Ishikawa (cell line): ENCODE measurements at regions not wholly inside any gene's neighbourhood (a gene's known extent, or its start where the extent isn't known, plus 50 kb on each side); places are given as distances from the start of the nearest gene placed in this dataset.

Experiments used
- CREB1 ChIP-seq: IDR thresholded peaks from 2 replicates; pipeline ENCODE4 v1.6.1; 2012; ENCODE audit warnings: low read depth
- EP300 ChIP-seq: IDR thresholded peaks from 2 replicates; pipeline ENCODE4 v1.6.1; 2012; ENCODE audit warnings: borderline replicate concordance
- TF ChIP-seq, protein P1 (sequence below): IDR thresholded peaks from 2 replicates; pipeline ENCODE4 v1.6.1; 2012; ENCODE audit warnings: low read depth, mild to moderate bottlenecking
- TF ChIP-seq, protein P2 (sequence below): IDR thresholded peaks from 2 replicates; pipeline ENCODE4 v1.6.1; 2012

DNA sequence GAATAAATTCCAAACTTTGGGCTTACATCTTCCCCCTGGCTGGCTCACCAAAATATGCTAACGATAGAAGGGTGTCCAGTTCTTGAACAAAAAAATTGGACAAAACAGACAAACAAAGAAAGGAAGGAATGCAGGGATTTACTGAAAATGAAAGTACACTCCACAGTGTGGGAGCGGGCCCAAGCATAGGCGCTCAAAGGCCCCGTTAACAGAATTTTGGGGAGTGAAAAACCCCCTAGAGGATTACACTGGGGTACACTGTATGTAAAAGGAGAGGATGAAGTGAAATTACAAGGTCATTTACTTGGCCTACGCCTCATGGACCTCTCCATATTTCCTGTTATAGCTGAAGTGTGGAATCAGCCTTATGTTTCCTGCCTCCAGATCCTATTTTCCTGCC lies 899.7 kb downstream of the DSC3 start:
- TF ChIP-seq CREB1 (no peak), EP300 (no peak)
- TF ChIP-seq, protein P1, sequence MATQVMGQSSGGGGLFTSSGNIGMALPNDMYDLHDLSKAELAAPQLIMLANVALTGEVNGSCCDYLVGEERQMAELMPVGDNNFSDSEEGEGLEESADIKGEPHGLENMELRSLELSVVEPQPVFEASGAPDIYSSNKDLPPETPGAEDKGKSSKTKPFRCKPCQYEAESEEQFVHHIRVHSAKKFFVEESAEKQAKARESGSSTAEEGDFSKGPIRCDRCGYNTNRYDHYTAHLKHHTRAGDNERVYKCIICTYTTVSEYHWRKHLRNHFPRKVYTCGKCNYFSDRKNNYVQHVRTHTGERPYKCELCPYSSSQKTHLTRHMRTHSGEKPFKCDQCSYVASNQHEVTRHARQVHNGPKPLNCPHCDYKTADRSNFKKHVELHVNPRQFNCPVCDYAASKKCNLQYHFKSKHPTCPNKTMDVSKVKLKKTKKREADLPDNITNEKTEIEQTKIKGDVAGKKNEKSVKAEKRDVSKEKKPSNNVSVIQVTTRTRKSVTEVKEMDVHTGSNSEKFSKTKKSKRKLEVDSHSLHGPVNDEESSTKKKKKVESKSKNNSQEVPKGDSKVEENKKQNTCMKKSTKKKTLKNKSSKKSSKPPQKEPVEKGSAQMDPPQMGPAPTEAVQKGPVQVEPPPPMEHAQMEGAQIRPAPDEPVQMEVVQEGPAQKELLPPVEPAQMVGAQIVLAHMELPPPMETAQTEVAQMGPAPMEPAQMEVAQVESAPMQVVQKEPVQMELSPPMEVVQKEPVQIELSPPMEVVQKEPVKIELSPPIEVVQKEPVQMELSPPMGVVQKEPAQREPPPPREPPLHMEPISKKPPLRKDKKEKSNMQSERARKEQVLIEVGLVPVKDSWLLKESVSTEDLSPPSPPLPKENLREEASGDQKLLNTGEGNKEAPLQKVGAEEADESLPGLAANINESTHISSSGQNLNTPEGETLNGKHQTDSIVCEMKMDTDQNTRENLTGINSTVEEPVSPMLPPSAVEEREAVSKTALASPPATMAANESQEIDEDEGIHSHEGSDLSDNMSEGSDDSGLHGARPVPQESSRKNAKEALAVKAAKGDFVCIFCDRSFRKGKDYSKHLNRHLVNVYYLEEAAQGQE: no peak
- TF ChIP-seq, protein P2, sequence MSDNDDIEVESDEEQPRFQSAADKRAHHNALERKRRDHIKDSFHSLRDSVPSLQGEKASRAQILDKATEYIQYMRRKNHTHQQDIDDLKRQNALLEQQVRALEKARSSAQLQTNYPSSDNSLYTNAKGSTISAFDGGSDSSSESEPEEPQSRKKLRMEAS: no peak
